ENCODE measurements at regions not wholly inside any gene's neighbourhood (a gene's known extent, or its start where the extent isn't known, plus 50 kb on each side); places are given as distances from the start of the nearest gene placed in this dataset.

DNA sequence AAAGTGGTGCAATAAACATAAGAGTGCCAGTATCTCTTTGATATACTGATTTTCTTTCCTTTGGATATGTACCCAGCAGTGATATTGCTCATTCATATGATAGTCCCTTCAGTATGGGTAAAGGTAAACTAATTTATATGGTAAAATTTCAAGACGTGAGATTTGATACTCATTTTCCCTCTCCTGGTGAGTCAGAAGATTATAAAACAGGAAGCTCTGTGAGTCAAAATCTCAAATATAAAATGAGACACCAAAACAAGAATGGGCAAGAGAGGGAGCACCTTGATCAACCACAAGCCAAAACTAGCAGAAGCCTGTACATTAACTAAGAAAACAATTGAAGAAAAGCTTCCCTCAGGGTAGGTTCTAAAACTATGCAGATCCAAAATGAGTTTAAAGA is 216.3 kb downstream of the SLITRK6 start (continued):
- TF ChIP-seq, protein P1, sequence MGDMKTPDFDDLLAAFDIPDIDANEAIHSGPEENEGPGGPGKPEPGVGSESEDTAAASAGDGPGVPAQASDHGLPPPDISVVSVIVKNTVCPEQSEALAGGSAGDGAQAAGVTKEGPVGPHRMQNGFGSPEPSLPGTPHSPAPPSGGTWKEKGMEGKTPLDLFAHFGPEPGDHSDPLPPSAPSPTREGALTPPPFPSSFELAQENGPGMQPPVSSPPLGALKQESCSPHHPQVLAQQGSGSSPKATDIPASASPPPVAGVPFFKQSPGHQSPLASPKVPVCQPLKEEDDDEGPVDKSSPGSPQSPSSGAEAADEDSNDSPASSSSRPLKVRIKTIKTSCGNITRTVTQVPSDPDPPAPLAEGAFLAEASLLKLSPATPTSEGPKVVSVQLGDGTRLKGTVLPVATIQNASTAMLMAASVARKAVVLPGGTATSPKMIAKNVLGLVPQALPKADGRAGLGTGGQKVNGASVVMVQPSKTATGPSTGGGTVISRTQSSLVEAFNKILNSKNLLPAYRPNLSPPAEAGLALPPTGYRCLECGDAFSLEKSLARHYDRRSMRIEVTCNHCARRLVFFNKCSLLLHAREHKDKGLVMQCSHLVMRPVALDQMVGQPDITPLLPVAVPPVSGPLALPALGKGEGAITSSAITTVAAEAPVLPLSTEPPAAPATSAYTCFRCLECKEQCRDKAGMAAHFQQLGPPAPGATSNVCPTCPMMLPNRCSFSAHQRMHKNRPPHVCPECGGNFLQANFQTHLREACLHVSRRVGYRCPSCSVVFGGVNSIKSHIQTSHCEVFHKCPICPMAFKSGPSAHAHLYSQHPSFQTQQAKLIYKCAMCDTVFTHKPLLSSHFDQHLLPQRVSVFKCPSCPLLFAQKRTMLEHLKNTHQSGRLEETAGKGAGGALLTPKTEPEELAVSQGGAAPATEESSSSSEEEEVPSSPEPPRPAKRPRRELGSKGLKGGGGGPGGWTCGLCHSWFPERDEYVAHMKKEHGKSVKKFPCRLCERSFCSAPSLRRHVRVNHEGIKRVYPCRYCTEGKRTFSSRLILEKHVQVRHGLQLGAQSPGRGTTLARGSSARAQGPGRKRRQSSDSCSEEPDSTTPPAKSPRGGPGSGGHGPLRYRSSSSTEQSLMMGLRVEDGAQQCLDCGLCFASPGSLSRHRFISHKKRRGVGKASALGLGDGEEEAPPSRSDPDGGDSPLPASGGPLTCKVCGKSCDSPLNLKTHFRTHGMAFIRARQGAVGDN (IDR thresholded peaks at IDR 0.05) = no peak
- TF ChIP-seq, protein P2, sequence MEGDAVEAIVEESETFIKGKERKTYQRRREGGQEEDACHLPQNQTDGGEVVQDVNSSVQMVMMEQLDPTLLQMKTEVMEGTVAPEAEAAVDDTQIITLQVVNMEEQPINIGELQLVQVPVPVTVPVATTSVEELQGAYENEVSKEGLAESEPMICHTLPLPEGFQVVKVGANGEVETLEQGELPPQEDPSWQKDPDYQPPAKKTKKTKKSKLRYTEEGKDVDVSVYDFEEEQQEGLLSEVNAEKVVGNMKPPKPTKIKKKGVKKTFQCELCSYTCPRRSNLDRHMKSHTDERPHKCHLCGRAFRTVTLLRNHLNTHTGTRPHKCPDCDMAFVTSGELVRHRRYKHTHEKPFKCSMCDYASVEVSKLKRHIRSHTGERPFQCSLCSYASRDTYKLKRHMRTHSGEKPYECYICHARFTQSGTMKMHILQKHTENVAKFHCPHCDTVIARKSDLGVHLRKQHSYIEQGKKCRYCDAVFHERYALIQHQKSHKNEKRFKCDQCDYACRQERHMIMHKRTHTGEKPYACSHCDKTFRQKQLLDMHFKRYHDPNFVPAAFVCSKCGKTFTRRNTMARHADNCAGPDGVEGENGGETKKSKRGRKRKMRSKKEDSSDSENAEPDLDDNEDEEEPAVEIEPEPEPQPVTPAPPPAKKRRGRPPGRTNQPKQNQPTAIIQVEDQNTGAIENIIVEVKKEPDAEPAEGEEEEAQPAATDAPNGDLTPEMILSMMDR (IDR thresholded peaks at IDR 0.05 in 2 of 3, conservative IDR thresholded peaks at IDR 0.05 in 1 of 3; ENCODE audit: control insufficient read depth in 2 of 3, extremely low read depth in 1 of 3, insufficient read depth in 1 of 3, low read depth in 3 of 3, low read length in 3 of 3) = no peak
- TF ChIP-seq TARDBP (IDR thresholded peaks at IDR 0.05; ENCODE audit: borderline replicate concordance) = no peak
- no peak for TF ChIP-seq RAD21 (IDR thresholded peaks at IDR 0.05; ENCODE audit: insufficient read depth, low read depth, low read length)

DNA sequence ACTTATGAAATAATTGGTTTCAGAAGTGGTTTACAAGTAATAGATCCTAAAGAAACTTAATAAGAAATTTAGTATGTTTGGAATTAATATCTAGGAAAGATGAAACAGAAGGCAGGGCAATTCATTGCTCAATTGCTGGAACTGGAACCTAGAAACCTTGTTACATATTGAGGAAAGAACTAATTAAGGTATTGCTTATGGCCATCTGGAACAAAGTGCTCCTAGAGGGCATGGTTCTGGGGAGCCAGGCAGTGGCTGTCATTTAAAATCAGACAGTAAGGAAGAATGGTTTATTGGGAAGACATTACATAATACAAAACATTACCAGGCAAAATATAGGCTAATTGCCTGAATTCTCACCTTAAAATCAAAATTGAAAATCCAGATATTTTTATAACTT is 224.1 kb downstream of the SLITRK6 start:
- H3K4me1 ChIP-seq (ENCODE audit: control insufficient read depth, insufficient read depth, low read length) = no peaks in the 10 kb centered on the region
- no peak for ATAC-seq
- H3K79me2 ChIP-seq (ENCODE audit: control insufficient read depth, insufficient read depth, low read length) = no peaks in the 10 kb centered on the region
- no peak overlapping the region for H2AFZ ChIP-seq (ENCODE audit: control insufficient read depth, low read depth, low read length)
- H3K36me3 ChIP-seq (ENCODE audit: control insufficient read depth in 2 of 2, insufficient read depth in 2 of 2, low read length in 1 of 2) = no peaks in the 10 kb centered on the region
- POLR2A ChIA-PET = no interaction called here
- H3K27me3 ChIP-seq (replicated peaks in 1 of 2; ENCODE audit: control insufficient read depth in 2 of 2, insufficient read depth in 2 of 2, low read length in 1 of 2) = no peaks in the 10 kb centered on the region
- intact Hi-C loops (cut with micrococcal nuclease; ENCODE audit: unreplicated experiment) (no loop called here), in situ Hi-C loops (cut with MboI) (no loop called here)
- no peak overlapping the region for H3K4me3 ChIP-seq
- H3K27ac ChIP-seq (ENCODE audit: control insufficient read depth, insufficient read depth) = no peak overlapping the region
- no TSS peak for BruUV-seq (replicated peaks)
- RAD21 ChIA-PET (ENCODE audit: unreplicated experiment) = no interaction called here
- H4K20me1 ChIP-seq (ENCODE audit: control insufficient read depth, insufficient read depth) = no peaks in the 10 kb centered on the region
- CTCF ChIA-PET = no interaction called here
- no peak for TF ChIP-seq ZZZ3 (IDR thresholded peaks at IDR 0.05; ENCODE audit: control insufficient read depth, insufficient read length, low read depth)
- no peak for FAIRE-seq
- no peak overlapping the region for H3K4me2 ChIP-seq (ENCODE audit: control insufficient read depth, insufficient read depth)
- no peaks in the 10 kb centered on the region for H3K9me3 ChIP-seq (replicated peaks; ENCODE audit: control insufficient read depth, insufficient read depth, low read length)
- no peak for DNase-seq (ENCODE audit: low read depth, low spot score)
- no peak overlapping the region for H3K9ac ChIP-seq (ENCODE audit: control insufficient read depth, insufficient read depth, low read length)
- SMC1A ChIA-PET (ENCODE audit: uncharacterized antibody, unreplicated experiment) = interaction anchor here (0.8 kb wide), 1 partner anchor 17 kb away, joined by 3 read pairs; no protein-coding TSS in a partner anchor
